Testis (tissue), 2 donors: ENCODE measurements at regions not wholly inside any gene's neighbourhood (a gene's known extent, or its start where the extent isn't known, plus 50 kb on each side); places are given as distances from the start of the nearest gene placed in this dataset.

ENCODE experiments used
- DNase-seq: peaks from one replicate; pipeline ENCODE4 v3.0.0-alpha.2; 2019
- H3K27ac ChIP-seq, 2 donors: fragments of 200-600 bp; sonication (generic); one replicate each; pipeline ENCODE4 v1.5.1; 2019
- H3K27me3 ChIP-seq: fragments of 200-600 bp; sonication (generic); one replicate; pipeline ENCODE4 v1.5.1; 2019
- H3K36me3 ChIP-seq: fragments of 200-600 bp; sonication (generic); one replicate; pipeline ENCODE4 v1.5.1; 2017; ENCODE audit warnings: low read depth; ENCODE audit errors: missing control alignments
- H3K4me1 ChIP-seq: fragments of 200-600 bp; sonication (generic); one replicate; pipeline ENCODE4 v1.5.1; 2019
- H3K4me3 ChIP-seq, 2 donors: fragments of 200-600 bp; sonication (generic); one replicate each; pipeline ENCODE4 v1.5.1; 2017 to 2019
- H3K9me3 ChIP-seq: fragments of 200-600 bp; sonication (generic); one replicate; pipeline ENCODE4 v1.5.1; 2017
- CTCF ChIP-seq, 3 experiments: fragments of 450-650 bp in 2 of 3; fragments of 200-600 bp in 1 of 3; sonication (generic) in 1 of 3; IDR thresholded peaks; one replicate each; pipeline ENCODE4 v1.5.1; 2016 to 2019; ENCODE audit warnings: antibody characterized with exemption in 3 of 3, mild to moderate bottlenecking in 2 of 3, moderate library complexity in 1 of 3
- POLR2A ChIP-seq: fragments of 450-650 bp; IDR thresholded peaks from one replicate; pipeline ENCODE4 v1.6.1; 2017; ENCODE audit warnings: antibody characterized with exemption, mild to moderate bottlenecking, moderate library complexity
- WGBS, 2 donors: methylation state at CpG; one replicate each; pipeline ENCODE4 v1.1.5; 2018; 5-methylcytosine and 5-hydroxymethylcytosine counted together
- intact Hi-C: fragments of 100-400 bp; cut with DNase I; formaldehyde crosslinking; loops from one replicate; pipeline ENCODE4 v1.15.1; 2023; ENCODE audit warnings: low total_unique reads

DNA sequence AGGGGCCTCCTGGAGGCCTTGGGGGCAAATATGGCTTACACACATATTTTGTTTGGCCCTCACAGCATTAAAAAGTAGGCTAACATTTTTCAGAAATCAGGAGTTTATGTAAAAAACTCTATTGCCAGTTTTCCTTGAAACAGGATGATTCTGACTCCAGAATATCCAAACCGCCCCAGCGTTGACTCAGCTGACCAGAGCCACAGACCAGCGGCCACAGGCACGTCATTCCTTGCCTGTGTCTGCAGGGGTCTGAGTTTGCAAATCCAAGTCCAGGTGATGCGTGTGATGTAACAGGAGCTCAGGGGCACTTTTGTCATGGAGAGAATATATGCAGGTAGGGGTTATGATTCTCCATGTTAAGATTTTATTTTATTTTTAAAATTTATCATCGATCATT, 79.4 kb upstream of the ALKAL2 start:
- intact Hi-C loops: no loop called here
- 78 to 82% methylated on average over 6 of the region's 6 CpGs for whole genome bisulfite sequencing, 2 donors

DNA sequence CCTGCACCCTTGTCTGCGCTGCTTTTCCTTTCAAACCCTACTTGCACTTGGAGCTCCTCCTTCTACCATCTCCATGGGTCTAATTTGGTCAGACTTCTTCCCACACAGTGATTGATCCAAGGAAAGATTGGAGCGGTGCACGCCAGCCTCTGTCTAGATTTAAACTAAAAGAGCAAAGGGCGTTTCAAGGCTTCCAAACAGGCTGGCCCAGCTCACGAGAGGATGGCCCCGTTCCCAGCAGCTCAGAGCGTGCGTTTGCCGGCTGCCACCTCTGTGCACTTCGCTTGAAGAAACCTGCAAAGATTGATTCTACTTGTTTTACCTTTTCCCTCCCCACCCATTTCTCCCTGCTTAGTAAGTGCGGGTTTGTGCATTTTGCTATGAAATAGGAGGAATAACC, 78.8 kb upstream of the ALKAL2 start:
- DNase-seq: no peak
- intact Hi-C loops: no loop called here
- 67% methylated on average over 11 of the region's 11 CpGs for WGBS, 2 donors
- Histone ChIP-seq H3K4me1 (no peaks in the 10 kb centered on the region), H3K9me3 (no peaks in the 10 kb centered on the region), H3K36me3 (no peaks in the 10 kb centered on the region), H3K4me3 (no peak overlapping the region), H3K27ac (peak overlapping the region in 1 of 2 donors; percentile 31), H3K27me3 (no peaks in the 10 kb centered on the region)
- TF ChIP-seq POLR2A (no peak), CTCF (IDR thresholded peaks at IDR 0.05) (no peak)

More for the DNA sequence above, 79.4 kb upstream of the ALKAL2 start:
- Histone ChIP-seq H3K4me3 (no peak overlapping the region), H3K27me3 (no peaks in the 10 kb centered on the region), H3K27ac (peak overlapping the region in 1 of 2 donors; percentile 31), H3K36me3 (no peaks in the 10 kb centered on the region), H3K9me3 (no peaks in the 10 kb centered on the region), H3K4me1 (no peaks in the 10 kb centered on the region)
- TF ChIP-seq POLR2A (no peak), CTCF (IDR thresholded peaks at IDR 0.05) (no peak)
- DNase-seq: peak; percentile 42

DNA sequence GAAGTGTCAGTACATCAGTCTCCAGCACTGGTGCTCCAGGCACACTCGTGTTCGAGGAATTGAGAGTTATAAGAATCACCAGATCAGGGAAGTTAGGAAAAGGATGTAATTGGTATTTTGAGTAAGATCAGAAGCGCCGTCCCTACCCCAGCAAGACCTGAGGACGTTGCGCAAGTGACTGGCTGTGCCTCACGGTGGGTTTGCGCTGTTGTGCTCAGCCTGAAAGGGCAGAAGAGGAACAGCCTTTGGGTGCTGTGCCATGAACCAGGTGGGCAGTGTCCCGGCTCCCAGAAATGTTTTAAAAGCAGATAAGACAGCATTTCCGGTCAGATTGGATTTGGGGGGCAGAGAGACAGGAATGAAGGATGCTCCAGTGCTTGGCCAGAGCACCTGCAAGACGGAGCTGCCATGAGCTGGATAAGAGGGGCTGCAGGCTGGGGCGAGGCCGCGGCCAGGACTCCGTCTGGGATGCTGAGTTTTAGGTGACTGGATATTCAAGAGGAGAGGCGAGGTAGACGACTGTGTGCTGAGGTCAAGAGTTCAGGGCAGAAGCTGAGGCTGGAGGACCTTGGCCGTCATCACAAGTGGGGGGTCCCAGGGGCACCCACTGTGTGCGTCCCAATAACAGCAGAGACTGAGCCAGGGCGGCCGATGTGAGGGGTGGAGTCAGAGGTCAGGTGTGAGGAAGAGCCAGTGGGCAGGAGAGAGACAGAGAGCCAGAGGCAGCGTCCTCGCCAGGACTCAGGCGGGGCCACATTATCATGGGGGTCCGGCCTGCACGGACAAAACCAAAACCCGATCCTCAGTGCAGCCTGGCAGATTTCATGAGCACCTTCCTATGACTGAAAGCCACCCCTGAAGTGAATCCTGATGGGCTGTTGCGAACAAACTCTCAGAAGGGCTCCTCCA, 77.7 kb upstream of the ALKAL2 start:
- TF ChIP-seq CTCF (IDR thresholded peaks at IDR 0.05) (no peak), POLR2A (no peak)
- intact Hi-C loops: no loop called here
- 89 to 92% methylated on average over 28 of the region's 28 CpGs for WGBS, 2 donors

DNA sequence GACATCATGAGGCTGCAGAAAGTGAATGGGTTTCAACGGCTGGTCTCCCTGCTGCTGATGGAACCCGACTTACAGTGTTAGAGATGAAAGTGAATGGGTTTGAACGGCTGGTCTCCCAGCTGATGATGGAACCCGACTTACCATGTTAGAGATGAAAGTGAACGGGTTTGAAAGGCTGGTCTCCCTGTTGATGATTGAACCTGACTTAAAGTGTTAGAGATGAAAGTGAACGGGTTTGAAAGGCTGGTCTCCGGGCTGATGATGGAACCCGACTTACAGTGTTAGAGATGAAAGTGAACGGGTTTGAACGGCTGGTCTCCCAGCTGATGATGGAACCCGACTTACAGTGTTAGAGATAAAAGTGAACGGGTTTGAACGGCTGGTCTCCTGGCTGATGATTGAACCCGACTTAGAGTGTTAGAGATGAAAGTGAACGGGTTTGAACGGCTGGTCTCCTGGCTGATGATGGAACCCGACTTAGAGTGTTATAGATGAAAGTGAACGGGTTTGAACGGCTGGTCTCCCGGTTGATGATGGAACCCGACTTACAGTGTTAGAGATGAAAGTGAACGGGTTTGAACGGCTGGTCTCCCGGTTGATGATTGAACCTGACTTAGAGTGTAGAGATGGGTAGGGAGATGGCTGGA, 76.1 kb upstream of the ALKAL2 start:
- no peak for DNase-seq
- Histone ChIP-seq H3K27ac (no peak overlapping the region), H3K9me3 (no peaks in the 10 kb centered on the region), H3K27me3 (no peaks in the 10 kb centered on the region), H3K4me3 (no peak overlapping the region), H3K4me1 (no peaks in the 10 kb centered on the region), H3K36me3 (no peaks in the 10 kb centered on the region)
- intact Hi-C loops: no loop called here
- no peak for TF ChIP-seq CTCF (IDR thresholded peaks at IDR 0.05)
- WGBS, 2 donors: 90 to 92% methylated on average over 24 of the region's 24 CpGs

More for the DNA sequence above, 77.7 kb upstream of the ALKAL2 start:
- Histone ChIP-seq H3K4me1 (no peaks in the 10 kb centered on the region), H3K9me3 (no peaks in the 10 kb centered on the region), H3K27me3 (no peaks in the 10 kb centered on the region), H3K4me3 (no peak overlapping the region), H3K36me3 (no peaks in the 10 kb centered on the region), H3K27ac (no peak overlapping the region)
- no peak for DNase-seq
